ENCODE measurements at regions not wholly inside any gene's neighbourhood (a gene's known extent, or its start where the extent isn't known, plus 50 kb on each side); places are given as distances from the start of the nearest gene placed in this dataset.

GRCh38 chr16:72427783-72428331 is 255.9 kb upstream of the PMFBP1 start:
- Mint-ChIP-seq H3K4me1 (ENCODE audit: unreplicated experiment) (no peaks in the 10 kb centered on the region), H3K27me3 (ENCODE audit: unreplicated experiment) (no peaks in the 10 kb centered on the region), H3K27ac (ENCODE audit: unreplicated experiment) (no peak overlapping the region), H3K36me3 (ENCODE audit: low read depth, unreplicated experiment) (no peaks in the 10 kb centered on the region), H3K9me3 (ENCODE audit: unreplicated experiment) (no peaks in the 10 kb centered on the region), H3K4me3 (ENCODE audit: unreplicated experiment) (no peak overlapping the region)
- DNase-seq (ENCODE audit: low spot score) = no peak
- no peak for TF ChIP-seq CTCF (IDR thresholded peaks at IDR 0.05; ENCODE audit: unreplicated experiment)

- H3K27me3 Mint-ChIP-seq (ENCODE audit: unreplicated experiment) = no peaks in the 10 kb centered on the region
- no peak for TF ChIP-seq CTCF (IDR thresholded peaks at IDR 0.05; ENCODE audit: unreplicated experiment)
- no peak overlapping the region for H3K27ac Mint-ChIP-seq (ENCODE audit: unreplicated experiment)
- H3K4me3 Mint-ChIP-seq (ENCODE audit: unreplicated experiment) = no peak overlapping the region
- DNase-seq (ENCODE audit: low spot score) = no peak
- no peaks in the 10 kb centered on the region for H3K4me1 Mint-ChIP-seq (ENCODE audit: unreplicated experiment)
- no peaks in the 10 kb centered on the region for H3K9me3 Mint-ChIP-seq (ENCODE audit: unreplicated experiment)
- no peaks in the 10 kb centered on the region for H3K36me3 Mint-ChIP-seq (ENCODE audit: low read depth, unreplicated experiment)
These were observed 255.3 kb upstream of the PMFBP1 start for GRCh38 chr16:72427051-72427782.

GRCh38 chr16:72426386-72426785 is 254.4 kb upstream of the PMFBP1 start:
- no peaks in the 10 kb centered on the region for H3K27me3 Mint-ChIP-seq (ENCODE audit: unreplicated experiment)
- no peak overlapping the region for H3K27ac Mint-ChIP-seq (ENCODE audit: unreplicated experiment)
- H3K4me1 Mint-ChIP-seq (ENCODE audit: unreplicated experiment) = no peaks in the 10 kb centered on the region
- DNase-seq (ENCODE audit: low spot score) = no peak
- TF ChIP-seq CTCF (IDR thresholded peaks at IDR 0.05; ENCODE audit: unreplicated experiment) = no peak
- no peaks in the 10 kb centered on the region for H3K36me3 Mint-ChIP-seq (ENCODE audit: low read depth, unreplicated experiment)
- no peak overlapping the region for H3K4me3 Mint-ChIP-seq (ENCODE audit: unreplicated experiment)
- H3K9me3 Mint-ChIP-seq (ENCODE audit: unreplicated experiment) = no peaks in the 10 kb centered on the region

GRCh38 chr16:72425571-72426341 is 253.8 kb upstream of the PMFBP1 start:
- H3K27ac Mint-ChIP-seq (ENCODE audit: unreplicated experiment) = no peak overlapping the region
- H3K36me3 Mint-ChIP-seq (ENCODE audit: low read depth, unreplicated experiment) = peaks cover 5% of the 10 kb centered on the region
- no peaks in the 10 kb centered on the region for H3K9me3 Mint-ChIP-seq (ENCODE audit: unreplicated experiment)
- H3K27me3 Mint-ChIP-seq (ENCODE audit: unreplicated experiment) = no peaks in the 10 kb centered on the region
- H3K4me1 Mint-ChIP-seq (ENCODE audit: unreplicated experiment) = no peaks in the 10 kb centered on the region
- no peak overlapping the region for H3K4me3 Mint-ChIP-seq (ENCODE audit: unreplicated experiment)
- no peak for DNase-seq (ENCODE audit: low spot score)
- TF ChIP-seq CTCF (IDR thresholded peaks at IDR 0.05; ENCODE audit: unreplicated experiment) = no peak

- no peak overlapping the region for H3K27ac Mint-ChIP-seq (ENCODE audit: unreplicated experiment)
- no peaks in the 10 kb centered on the region for H3K4me1 Mint-ChIP-seq (ENCODE audit: unreplicated experiment)
- DNase-seq (ENCODE audit: low spot score) = no peak
- H3K27me3 Mint-ChIP-seq (ENCODE audit: unreplicated experiment) = no peaks in the 10 kb centered on the region
- no peak overlapping the region for H3K4me3 Mint-ChIP-seq (ENCODE audit: unreplicated experiment)
- H3K36me3 Mint-ChIP-seq (ENCODE audit: low read depth, unreplicated experiment) = peaks cover 5% of the 10 kb centered on the region
- TF ChIP-seq CTCF (IDR thresholded peaks at IDR 0.05; ENCODE audit: unreplicated experiment) = no peak
- no peaks in the 10 kb centered on the region for H3K9me3 Mint-ChIP-seq (ENCODE audit: unreplicated experiment)
These were observed 252.8 kb upstream of the PMFBP1 start for GRCh38 chr16:72424757-72425156.

All from endothelial cell (in vitro differentiated cells).